GM12801 (cell line): ENCODE measurements at regions not wholly inside any gene's neighbourhood (a gene's known extent, or its start where the extent isn't known, plus 50 kb on each side); places are given as distances from the start of the nearest gene placed in this dataset.

Experiments used
- CTCF ChIP-seq: IDR thresholded peaks from one replicate; pipeline ENCODE4 v1.5.1; 2011; ENCODE audit warnings: control low read depth; ENCODE audit not compliant: insufficient read length; ENCODE audit errors: extremely low read depth

- no peak for TF ChIP-seq CTCF
Measured at GRCh38 chr5:163880302-163880701, 374.9 kb downstream of the MAT2B start.

- no peak for TF ChIP-seq CTCF
Measured at GRCh38 chr5:163885117-163885516, 379.7 kb downstream of the MAT2B start.

GRCh38 chr5:163887854-163888253 is 382.4 kb downstream of the MAT2B start:
- TF ChIP-seq CTCF: no peak

GRCh38 chr5:163888366-163888765 is 382.9 kb downstream of the MAT2B start:
- no peak for TF ChIP-seq CTCF

- TF ChIP-seq CTCF: no peak
Measured at GRCh38 chr5:163889369-163889768, 383.9 kb downstream of the MAT2B start.

GRCh38 chr5:163890261-163890660 is 384.8 kb downstream of the MAT2B start:
- TF ChIP-seq CTCF: no peak

GRCh38 chr5:163893281-163893680 is 387.9 kb downstream of the MAT2B start:
- TF ChIP-seq CTCF: no peak

- no peak for TF ChIP-seq CTCF
Measured at GRCh38 chr5:163894645-163895044, 389.2 kb downstream of the MAT2B start.
